Prostate gland (tissue), 2 donors: ENCODE measurements at regions not wholly inside any gene's neighbourhood (a gene's known extent, or its start where the extent isn't known, plus 50 kb on each side); places are given as distances from the start of the nearest gene placed in this dataset.

Source experiments
- POLR2A ChIP-seq: fragments of 450-650 bp; IDR thresholded peaks from one replicate; pipeline ENCODE4 v1.6.1; 2016; ENCODE audit warnings: antibody characterized with exemption, mild to moderate bottlenecking
- POLR2AphosphoS5 ChIP-seq: sonication (generic); formaldehyde crosslinking; IDR thresholded peaks from one replicate; pipeline ENCODE4 v1.6.1; 2017; ENCODE audit warnings: antibody characterized with exemption
- TF ChIP-seq, protein P1 (sequence below), 4 experiments: fragments of 200-600 bp in 2 of 4; fragments of 450-650 bp in 2 of 4; sonication (generic) in 2 of 4; IDR thresholded peaks; 1 replicate in 3 of 4; 2 replicates in 1 of 4; pipeline ENCODE4 v1.5.1; 2016 to 2019; ENCODE audit warnings: antibody characterized with exemption in 4 of 4, mild to moderate bottlenecking in 2 of 4, moderate library complexity in 2 of 4

- TF ChIP-seq, protein P1, sequence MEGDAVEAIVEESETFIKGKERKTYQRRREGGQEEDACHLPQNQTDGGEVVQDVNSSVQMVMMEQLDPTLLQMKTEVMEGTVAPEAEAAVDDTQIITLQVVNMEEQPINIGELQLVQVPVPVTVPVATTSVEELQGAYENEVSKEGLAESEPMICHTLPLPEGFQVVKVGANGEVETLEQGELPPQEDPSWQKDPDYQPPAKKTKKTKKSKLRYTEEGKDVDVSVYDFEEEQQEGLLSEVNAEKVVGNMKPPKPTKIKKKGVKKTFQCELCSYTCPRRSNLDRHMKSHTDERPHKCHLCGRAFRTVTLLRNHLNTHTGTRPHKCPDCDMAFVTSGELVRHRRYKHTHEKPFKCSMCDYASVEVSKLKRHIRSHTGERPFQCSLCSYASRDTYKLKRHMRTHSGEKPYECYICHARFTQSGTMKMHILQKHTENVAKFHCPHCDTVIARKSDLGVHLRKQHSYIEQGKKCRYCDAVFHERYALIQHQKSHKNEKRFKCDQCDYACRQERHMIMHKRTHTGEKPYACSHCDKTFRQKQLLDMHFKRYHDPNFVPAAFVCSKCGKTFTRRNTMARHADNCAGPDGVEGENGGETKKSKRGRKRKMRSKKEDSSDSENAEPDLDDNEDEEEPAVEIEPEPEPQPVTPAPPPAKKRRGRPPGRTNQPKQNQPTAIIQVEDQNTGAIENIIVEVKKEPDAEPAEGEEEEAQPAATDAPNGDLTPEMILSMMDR (IDR thresholded peaks at IDR 0.05): no peak
- TF ChIP-seq POLR2A (no peak), POLR2AphosphoS5 (no peak)
Observed at GRCh38 chr14:44370727-44371126, 136.4 kb downstream of the FSCB start.
